Skin of body (tissue), 1 donor: ENCODE measurements at regions not wholly inside any gene's neighbourhood (a gene's known extent, or its start where the extent isn't known, plus 50 kb on each side); places are given as distances from the start of the nearest gene placed in this dataset.
"Not testable (repeated sequence)": the region's sequence is repeated elsewhere in the genome, so short reads cannot be mapped to it uniquely, and the experiment has no call there.

ENCODE experiments used
- DNase-seq: peaks from one replicate; lab custom pipeline; 2025; lab: John Stamatoyannopoulos, UW

DNA sequence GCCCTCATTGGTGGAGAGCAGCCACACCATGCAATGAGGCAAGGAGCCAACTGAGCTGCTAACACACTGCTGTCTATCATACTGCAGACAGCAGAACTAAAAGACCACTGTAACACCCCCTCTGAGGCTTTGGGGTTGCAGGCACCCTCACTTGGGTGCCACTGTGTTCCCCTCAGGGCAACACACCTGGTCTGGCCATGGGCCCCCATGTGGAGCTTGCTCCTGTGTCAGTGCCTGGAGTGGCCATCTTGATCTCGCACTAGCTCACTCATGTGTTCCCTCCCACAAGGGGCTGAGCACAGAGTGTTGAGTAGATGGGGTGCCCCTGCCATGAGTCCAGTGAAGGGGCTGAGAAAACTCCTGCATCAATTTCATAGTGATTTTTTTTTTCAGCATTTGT is 532.4 kb upstream of the FTMT start:
- DNase-seq: no peak

DNA sequence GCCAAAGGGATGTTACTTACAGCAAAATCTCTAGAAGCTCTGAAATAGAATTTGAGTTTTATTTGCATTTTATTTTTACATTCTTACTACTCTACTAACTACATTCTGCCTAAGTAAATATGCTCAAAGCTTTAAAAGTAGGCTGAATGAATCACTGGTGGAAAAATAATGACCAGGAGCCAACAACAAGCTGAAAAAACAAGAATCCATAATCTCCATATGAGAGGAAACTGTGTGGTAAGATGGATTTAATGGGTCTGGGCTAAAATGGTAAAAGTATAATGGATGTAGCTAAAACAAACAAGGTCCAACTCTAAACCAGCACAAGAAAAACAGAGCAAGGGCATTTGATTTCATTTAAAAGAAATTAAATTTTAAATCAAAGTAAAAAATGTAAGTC is 525.8 kb upstream of the FTMT start:
- DNase-seq: no peak

DNA sequence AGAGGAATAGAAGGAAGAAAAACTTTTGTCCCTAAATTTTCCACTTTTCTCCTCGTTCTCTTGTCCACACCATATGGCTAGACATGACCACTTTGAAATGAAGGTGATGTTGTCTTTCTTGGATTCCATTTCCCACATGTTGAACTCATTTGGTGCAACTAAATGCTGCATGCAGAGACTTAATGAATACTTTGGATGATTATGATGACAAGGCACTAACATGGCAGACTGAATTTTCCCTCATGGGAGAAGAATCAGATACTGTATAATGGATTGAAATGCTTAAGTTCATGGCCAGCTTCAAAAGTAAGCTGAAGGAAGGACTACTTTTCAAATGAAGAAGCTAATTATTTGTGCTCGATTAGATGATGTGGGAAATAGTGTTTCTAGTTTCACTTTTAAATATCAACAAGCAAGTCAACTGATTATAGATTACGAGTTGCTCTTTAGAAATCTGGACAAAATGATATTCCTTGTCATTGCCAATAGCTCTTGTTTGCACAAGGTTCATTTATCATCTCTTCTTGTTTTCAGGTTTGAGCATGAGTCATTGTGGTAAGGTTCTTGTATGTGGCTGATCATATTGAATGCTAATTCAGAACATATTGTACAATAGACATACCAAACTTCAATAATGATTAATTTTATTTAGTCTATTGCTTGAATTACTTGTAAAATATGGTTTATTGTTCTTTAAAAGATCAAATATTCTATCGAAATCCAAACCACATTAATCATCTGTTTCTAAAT is 501.3 kb upstream of the FTMT start:
- peak; percentile 22 for DNase-seq

DNA sequence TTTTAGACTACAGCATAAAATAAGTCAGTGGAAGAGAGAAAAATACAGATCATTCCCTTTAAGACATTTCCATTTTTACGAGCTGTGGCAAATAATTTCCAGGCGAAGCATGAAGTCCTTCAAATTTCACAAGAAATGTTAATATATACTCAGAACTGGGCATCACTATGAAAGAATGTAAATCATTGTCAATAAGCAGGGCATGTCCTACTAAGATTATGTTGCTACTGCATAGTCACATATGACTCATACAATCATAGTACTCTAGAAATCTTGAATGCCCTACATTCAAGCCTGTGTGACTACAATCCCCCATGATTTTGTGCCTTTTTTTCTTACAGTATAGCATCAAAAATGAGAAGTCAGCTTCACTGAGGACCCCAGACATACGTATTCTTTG is 485.2 kb upstream of the FTMT start:
- DNase-seq: no peak

DNA sequence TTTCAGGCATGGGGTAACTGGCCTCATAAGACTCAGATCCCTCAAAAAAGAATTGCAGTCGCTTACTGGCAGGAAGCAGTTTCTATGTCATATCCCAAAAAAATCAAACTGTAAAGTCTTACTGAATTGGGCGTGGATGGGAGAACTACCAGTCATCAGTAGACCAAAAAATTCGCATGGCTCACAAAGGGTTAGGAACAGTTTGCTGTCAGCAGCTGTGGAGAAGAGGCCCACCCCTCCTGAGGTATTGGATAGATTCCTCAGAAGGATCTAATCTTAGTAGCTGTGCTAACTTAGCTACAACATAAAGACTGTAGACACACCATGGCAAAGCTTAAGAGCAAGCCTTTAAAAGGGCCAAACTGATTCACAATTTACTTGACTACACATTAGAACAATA is 478.3 kb upstream of the FTMT start:
- no peak for DNase-seq

DNA sequence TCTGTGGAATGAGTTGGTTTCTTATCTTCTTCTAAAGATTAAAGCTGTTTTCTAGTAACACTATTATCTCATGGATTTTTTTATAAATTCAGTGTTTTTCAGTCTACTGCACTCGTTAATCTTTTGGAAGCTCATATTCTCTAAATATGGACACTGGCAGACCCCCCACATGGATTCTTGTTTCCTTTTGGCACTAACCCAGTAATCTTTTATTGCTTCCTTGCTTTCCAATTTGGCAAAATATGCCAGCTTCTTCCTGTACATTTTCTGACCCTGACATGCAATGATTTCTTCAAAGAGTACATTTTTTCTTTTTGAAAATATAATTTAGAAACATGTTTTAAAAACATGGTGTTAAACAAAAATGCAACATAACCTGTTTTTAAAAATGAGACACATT is 474.2 kb upstream of the FTMT start:
- DNase-seq: no peak

DNA sequence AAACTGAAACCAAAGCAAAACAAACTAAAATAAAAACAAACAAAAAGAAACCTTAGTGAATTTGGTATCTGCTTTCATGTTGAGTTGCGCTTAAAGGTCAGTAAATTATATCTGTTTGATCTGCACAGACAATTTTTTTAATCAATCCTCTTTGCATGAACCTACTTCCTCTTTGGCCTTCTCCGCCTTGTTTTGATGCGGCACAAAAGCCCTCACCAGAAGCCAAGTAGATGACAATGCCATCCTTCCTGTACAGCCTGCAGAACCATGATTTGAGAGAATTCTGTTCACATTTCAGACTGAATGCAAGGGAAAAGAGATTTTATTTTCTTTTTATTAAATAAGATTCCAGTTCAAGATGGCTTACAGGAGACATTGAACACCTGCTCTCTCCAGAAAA is 473.6 kb upstream of the FTMT start:
- DNase-seq: no peak

DNA sequence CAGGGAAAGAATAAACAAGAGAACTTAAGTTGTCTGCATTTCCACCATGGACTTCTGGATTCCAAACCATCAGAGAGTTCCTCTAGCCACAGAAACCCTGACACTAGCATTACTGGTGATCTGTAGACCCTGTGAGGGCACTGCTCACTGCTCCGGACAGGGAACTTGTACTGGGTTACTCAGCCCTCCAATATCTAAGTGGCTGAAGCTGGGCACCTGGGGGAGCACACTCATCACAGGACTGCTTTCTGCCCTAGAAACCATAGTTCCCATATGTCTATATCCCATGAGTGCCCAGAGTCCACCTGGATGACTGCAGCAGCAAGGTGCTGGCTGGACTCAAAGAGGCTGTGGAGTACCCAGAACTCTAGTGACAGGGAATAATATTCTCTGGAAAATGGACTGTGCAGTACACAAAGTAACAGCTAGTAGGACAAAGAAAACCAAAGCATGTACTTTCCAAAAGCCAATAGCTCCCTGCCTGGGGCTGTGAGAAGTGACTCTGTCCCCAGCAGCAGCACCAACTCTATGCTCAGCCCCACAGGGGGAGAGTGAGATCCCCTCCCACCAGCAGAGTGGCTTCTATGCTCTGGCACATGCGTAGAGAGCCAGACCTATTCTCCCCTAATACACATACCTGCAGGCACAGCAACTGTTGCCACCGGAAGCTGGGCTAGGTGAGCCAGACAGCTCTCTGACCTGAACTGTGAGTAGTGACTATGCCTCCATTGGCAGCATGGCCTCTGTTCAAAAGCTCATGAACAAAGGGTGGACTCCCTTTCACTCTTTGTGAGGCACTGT is 472.9 kb upstream of the FTMT start:
- DNase-seq: no peak

DNA sequence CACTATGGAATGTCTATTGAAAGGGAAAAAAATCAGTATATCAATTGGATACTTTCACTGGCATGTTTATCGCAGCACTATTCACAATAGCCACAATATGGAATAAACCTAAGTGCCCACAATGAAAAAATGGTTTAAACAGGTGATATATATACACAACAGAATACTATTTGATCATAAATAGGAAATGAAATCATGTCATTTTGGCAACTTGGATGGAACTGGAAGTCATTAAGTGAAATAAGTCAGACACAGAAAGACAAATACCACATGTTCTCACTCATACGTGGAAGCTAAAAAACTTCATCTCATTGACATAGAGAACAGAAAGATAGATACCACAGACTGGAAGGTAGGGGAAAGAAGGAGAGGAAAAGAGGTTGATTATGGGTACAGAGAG is 471.6 kb upstream of the FTMT start:
- DNase-seq: no peak

DNA sequence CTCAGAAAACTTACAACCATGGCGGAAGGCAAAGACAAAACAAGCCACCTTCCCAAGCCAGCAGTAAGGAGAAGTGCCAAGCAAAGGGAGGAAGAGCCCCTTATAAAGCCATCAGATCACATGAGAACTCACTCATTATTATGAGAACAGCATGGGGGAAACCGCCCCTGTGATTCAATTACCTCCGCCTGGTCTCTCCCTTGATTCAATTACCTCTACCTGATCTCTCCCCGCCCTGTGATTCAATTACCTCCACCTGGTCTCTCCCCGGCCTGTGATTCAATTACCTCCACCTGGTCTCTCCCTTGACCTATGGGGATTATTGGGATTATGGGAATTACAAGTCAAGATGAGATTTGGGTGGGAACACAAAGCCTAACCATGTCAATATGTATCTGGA is 467.3 kb upstream of the FTMT start:
- DNase-seq: no peak

DNA sequence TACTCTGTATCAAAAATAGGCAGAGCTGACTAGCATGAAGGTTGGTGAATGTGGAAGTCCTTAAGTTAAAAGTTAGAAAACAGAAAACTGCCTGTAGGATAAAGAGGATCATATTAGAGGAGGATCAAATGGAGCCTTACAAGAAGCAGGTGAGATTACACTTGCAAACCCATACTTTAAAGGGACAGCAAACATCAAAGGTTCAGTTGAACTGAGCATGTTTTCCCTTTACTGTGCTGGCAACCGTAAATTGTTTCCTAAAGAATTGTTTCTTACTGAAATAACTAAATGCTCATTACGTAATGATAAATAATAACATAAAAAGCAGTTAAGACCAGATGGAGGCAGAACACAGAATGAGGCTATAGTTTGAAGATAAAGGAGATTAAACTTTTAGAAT is 465.3 kb upstream of the FTMT start:
- DNase-seq: peak; percentile 25

DNA sequence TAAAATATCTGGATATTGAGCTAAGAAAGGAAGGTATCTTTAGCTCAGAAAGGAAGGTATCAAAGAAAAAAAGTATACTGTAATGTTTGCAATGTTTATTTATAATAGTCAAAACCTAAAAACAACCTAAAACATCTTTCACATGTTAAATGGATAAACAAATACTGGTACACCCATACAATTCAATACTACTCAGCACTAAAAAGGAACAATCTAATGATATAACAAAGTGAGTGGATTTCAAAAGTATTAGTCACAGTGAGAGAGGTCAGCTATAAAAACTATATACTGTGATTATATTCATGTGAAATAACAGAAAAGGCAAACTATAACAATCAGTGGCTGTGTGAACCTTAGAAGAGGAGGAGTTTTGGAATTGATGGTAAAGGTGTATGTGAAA is 455.0 kb upstream of the FTMT start:
- DNase-seq: no peak

DNA sequence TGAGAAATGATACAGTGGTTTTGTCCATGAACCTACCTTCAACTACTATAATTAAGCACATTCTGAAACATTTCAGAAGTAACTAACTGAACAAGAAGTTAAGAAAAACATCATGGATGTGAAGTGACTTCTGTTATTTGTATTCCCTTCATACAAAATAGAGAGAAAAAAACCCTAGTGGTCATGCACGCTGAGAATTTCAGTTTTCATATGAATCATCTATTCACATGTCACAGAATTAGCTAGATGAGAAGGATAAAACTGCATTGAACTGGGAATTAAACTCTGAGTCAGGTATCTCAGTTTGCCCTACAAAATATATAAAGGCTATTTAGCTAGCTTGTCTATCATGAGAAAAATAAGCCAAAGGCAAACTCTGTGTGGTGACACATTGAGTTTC is 451.8 kb upstream of the FTMT start:
- DNase-seq: no peak

DNA sequence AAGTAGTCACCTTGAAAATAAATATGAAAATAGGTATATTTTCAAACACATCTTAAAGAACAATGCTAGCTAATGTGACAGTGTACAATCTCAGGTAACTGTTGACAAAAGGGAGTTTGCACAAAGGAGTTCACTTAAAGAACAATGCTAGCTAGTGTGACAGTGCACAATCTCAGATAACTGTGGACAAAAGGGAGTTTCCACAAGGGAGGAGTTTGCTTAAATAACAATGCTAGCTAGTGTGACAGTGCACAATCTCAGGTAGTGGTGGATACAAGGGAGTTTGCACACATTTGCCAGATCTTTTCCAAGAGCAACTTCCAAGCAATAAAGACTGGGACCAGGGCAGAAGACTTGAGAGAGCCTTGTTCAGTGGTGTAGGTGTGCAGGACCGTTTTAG is 442.9 kb upstream of the FTMT start:
- no peak for DNase-seq

DNA sequence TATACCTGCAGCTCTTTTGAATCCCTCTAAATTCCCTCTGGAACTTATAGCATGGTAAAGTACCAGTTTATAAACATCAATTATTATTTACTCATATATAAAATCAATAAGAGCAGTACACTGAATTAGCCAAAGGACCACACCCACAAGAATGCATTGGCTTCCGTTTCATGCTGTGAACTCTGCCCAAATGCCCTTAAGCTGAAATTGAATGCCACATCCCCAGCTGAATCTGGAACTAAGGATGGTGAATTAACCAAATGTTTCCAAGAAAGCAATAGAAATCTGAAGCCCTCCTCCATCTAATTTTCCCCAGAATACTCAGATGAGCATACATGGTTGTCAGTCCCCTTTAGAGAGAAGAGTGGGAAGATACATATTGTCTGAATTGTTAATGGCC is 436.4 kb upstream of the FTMT start:
- DNase-seq: no peak

DNA sequence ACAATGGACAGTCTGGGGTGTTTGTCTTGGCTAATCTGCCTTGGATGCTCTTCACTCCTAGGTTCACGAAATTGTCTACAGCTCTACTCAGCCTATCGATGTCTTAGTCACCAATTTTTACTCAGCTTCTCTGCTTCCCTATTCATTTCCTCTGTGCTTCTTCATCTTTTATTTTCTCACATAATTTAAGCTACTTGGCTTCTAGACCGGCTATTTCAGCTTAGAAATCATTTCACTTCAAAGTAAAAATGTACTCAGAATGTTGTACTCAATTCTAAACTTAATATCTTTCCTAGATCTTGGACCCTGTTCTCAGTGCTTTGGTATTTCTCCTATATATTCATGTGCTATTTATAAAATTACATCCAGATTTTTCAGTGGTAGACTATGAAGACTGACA is 430.0 kb upstream of the FTMT start:
- no peak for DNase-seq

DNA sequence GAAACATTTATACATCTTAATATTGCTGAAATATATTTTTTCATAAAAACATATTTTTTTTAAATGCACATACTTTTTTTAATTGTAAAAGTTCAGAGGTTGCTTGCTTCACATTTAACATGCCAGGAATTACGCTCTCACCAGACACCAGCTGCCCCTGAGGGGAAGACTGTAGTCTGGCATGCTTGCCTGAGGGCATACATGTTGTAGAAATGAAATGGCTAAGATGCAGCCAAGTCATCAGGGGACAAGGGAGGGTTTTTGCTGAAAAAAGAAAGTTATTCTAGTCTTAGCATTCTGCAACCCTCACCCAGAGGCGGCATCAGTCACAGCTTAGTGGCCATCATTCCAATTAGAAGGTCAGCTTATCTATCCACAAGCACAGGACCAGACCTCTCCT is 426.7 kb upstream of the FTMT start:
- DNase-seq: no peak

DNA sequence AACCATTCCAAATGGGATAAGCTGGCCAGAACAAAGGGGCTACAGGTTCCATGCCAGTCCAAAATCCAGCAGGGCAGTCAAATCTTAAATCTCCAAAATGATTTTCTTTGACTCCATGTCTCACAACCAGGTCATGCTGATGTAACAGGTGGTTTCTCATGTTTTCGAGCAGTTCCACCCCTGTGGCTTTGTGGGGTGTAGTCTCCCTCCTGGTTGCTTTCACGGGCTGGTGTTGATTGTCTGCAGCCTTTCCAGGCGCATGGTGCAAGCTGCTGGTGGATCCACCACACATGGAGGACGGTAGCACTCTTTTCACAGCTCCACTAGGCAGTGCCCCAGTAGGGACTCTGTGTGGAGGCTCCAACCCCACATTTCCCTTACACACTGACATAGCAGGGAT is 425.5 kb upstream of the FTMT start:
- no peak for DNase-seq

DNA sequence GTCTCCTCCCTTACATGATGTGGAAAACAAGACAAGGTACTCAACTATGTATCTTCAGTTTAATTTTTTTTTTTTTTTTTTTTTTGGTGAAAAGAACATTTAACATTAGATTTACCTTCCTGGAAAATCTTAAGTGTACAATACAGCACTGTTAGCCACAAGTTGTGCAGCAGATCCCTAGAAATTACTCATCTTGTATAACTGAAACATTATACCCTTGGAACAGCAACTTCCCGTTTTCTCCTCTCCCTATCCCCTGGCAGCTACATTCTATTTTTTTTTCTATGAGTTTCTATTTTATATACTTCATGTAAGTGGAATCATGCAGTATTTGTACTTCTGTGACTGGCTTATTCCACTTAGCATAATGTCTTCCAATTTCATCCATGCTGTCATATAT is 421.9 kb upstream of the FTMT start:
- no peak for DNase-seq

DNA sequence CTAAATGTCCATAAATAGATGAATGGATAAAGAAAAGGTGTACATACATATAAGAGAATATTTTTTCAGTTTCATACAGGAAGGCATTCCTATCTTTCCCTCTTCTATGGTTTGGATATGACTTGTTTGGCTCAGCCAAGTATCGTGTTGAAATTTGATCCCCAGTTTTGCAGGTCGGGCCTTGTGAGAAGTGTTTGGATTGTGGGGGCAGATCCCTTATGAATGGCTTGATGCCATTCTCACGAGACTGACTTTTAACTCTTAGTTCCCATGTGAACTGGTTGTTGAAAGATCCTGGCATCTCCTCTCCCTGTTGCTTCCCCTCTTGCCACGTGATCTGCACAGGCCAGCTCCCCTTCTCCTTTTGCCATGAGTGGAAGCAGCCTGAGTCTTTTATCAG is 421.1 kb upstream of the FTMT start:
- DNase-seq: no peak

DNA sequence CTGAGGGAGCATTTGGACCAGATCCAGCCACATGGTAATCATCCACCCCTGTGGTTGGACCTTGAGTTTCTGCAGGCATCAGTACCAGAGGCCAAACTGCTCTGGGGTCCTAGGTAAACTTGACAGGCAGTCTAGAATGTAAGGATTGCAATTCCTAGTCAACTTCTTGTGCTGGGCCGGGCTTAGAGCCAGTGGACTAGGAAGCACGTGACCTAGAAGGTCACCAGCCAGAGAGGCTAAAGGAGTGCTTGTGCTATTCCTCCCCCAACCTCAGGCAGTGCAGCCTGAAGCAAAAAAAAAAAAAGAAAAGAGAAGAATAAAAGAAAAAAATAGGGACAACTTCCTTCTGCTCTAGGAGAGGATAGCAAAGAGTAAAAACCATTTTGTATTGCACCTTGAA is 406.2 kb upstream of the FTMT start:
- no peak for DNase-seq

DNA sequence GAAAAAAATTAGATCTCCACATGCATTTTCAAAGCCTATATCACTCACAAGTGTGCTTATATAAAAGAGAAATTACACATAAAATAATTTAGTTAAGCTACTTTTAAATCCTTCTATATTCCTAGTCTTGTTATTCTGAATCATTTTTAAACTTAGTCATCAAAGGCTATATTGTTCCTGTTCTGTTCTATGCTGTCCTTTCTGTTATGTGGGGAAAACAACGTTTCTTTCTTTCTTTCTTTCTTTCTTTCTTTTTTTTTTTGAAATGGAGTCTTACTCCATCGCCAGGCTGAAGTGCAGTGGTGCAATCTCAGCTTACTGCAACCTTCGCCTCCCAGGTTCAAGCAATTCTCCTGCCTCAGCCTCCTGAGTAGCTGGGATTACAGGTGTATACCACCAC is 389.2 kb upstream of the FTMT start:
- DNase-seq: no peak

DNA sequence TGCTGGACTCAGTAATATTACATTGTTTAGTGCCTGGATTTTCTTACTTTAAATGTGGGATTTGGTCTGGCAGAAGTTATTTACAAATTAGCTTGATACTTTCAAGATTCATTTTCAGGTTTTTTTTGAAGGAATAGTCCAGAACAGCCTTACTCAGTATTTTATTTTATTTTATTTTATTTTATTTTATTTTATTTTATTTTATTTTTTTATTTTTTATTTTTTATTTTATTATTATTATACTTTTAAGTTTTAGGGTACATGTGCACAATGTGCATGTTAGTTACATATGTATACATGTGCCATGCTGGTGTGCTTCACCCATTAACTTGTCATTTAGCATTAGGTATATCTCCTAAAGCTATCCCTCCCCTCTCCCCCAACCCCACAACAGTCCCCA is 380.5 kb upstream of the FTMT start:
- not testable (repeated sequence) for DNase-seq
